ENCODE measurements at regions not wholly inside any gene's neighbourhood (a gene's known extent, or its start where the extent isn't known, plus 50 kb on each side); places are given as distances from the start of the nearest gene placed in this dataset.

GRCh38 chr14:49405291-49405690 lies 180.9 kb downstream of the RPS29 start:
- no peak for DNase-seq (ENCODE audit: low read depth)
- no peak for TF ChIP-seq CTCF (conservative IDR thresholded peaks at IDR 0.05; ENCODE audit: low read length)
- no peak overlapping the region for H3K4me3 ChIP-seq (ENCODE audit: low read length)

DNA sequence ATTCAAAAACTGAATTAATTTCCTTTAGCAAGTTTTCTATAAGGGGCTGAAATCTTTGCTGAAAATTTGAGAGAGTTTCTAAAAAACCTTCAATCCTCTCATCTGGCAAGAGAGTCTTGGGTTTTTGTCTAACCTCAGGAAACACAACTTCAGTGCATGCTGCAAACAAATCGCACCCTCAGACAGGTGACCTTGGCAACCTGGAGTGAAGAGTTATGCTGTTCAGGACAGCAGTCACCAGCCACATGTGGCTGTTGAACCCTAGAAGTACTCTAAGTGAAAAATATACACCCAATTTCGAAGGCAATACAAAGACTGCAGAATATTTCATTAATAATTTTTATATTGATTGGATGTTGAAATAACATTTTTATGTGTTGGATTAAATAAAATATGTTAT lies 184.8 kb downstream of the RPS29 start:
- TF ChIP-seq CTCF (conservative IDR thresholded peaks at IDR 0.05; ENCODE audit: low read length): no peak
- no peak overlapping the region for H3K4me3 ChIP-seq (ENCODE audit: low read length)
- DNase-seq (ENCODE audit: low read depth): no peak

GRCh38 chr14:49396801-49397200 lies 189.4 kb downstream of the RPS29 start:
- no peak for TF ChIP-seq CTCF (conservative IDR thresholded peaks at IDR 0.05; ENCODE audit: low read length)

DNA sequence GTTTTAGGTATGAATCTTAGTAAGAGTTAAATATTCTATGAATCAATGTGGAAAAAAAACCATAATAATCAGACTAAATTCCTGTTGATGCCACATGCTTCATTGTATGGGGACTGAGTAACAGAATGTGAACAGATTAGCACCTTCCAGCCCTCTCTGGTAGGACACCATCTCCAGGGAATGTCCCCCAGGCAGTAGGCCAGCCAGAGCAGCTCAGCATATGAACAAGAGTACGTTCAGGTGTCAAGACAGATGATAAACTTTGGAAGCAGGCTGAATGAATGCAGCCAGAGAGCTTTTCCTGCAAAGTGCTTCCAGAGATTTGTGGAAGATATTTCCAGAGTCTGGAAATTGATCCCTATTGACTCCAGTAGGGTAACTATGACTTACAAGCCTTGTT lies 204.4 kb downstream of the RPS29 start:
- H3K4me3 ChIP-seq (ENCODE audit: low read length): no peak overlapping the region
- DNase-seq (ENCODE audit: low read depth): no peak
- TF ChIP-seq CTCF (conservative IDR thresholded peaks at IDR 0.05; ENCODE audit: low read length): no peak

More at GRCh38 chr14:49396801-49397200, 189.4 kb downstream of the RPS29 start:
- no peak overlapping the region for H3K4me3 ChIP-seq (ENCODE audit: low read length)
- DNase-seq (ENCODE audit: low read depth): no peak

GRCh38 chr14:49367696-49368095 lies 218.5 kb downstream of the RPS29 start:
- DNase-seq (ENCODE audit: low read depth): no peak
- no peak overlapping the region for H3K4me3 ChIP-seq (ENCODE audit: low read length)
- no peak for TF ChIP-seq CTCF (conservative IDR thresholded peaks at IDR 0.05; ENCODE audit: low read length)

GRCh38 chr14:49366416-49366815 lies 219.8 kb downstream of the RPS29 start:
- H3K4me3 ChIP-seq (ENCODE audit: low read length): no peak overlapping the region
- no peak for TF ChIP-seq CTCF (conservative IDR thresholded peaks at IDR 0.05; ENCODE audit: low read length)

DNA sequence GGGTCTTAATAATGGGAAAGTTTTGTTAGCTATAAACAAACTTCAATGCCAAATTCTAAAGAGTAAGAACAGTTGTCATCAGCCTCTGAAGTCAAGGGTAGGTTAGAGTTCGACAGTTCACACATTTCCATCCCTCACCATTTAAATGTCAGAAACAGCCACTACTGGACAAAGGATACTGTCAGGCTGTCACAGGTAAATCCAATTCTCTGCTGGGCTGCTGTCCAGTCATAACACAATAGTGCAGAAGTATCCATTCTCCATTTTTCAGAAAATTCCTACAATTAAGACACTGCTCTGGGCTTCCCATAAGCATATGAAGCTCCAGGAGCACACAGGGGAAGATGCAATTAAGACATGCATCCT lies 221.4 kb downstream of the RPS29 start:
- no peak for TF ChIP-seq CTCF (conservative IDR thresholded peaks at IDR 0.05; ENCODE audit: low read length)
- no peak overlapping the region for H3K4me3 ChIP-seq (ENCODE audit: low read length)
- DNase-seq (ENCODE audit: low read depth): no peak

More at GRCh38 chr14:49366416-49366815, 219.8 kb downstream of the RPS29 start:
- no peak for DNase-seq (ENCODE audit: low read depth)

Data from AG10803 (cell line).